DMS 273 (cell line): ENCODE measurements at regions not wholly inside any gene's neighbourhood (a gene's known extent, or its start where the extent isn't known, plus 50 kb on each side); places are given as distances from the start of the nearest gene placed in this dataset.
"Not testable (repeated sequence)": the region's sequence is repeated elsewhere in the genome, so short reads cannot be mapped to it uniquely, and the experiment has no call there.

Experiments used
- DNase-seq: peaks from one replicate; lab custom pipeline; 2025; ENCODE audit not compliant: unreplicated experiment; lab: John Stamatoyannopoulos, UW

GRCh38 chr3:182651461-182651860 lies 141.8 kb upstream of the ATP11B start:
- DNase-seq = no peak

GRCh38 chr3:182653065-182653464 lies 140.2 kb upstream of the ATP11B start:
- not testable (repeated sequence) for DNase-seq

GRCh38 chr3:182668541-182668940 lies 124.8 kb upstream of the ATP11B start:
- no peak for DNase-seq

- peak; percentile 9 for DNase-seq
Measured at GRCh38 chr3:182668974-182669373, 124.3 kb upstream of the ATP11B start.

- DNase-seq = peak; percentile 40
Measured at GRCh38 chr3:182671541-182671940, 121.8 kb upstream of the ATP11B start.

- peak; percentile 59 for DNase-seq
Measured at GRCh38 chr3:182671942-182672341, 121.4 kb upstream of the ATP11B start.

- DNase-seq = no peak
Measured at GRCh38 chr3:182673336-182673735, 120.0 kb upstream of the ATP11B start.

- peak; percentile 89 for DNase-seq
Measured at GRCh38 chr3:182682263-182683241, 110.8 kb upstream of the ATP11B start.

- DNase-seq = peak; percentile 93
Measured at GRCh38 chr3:182683453-182683852, 109.9 kb upstream of the ATP11B start.

GRCh38 chr3:182683858-182684257 lies 109.4 kb upstream of the ATP11B start:
- no peak for DNase-seq

GRCh38 chr3:182686033-182686886 lies 107.0 kb upstream of the ATP11B start:
- no peak for DNase-seq

- DNase-seq = no peak
Measured at GRCh38 chr3:182690172-182690571, 103.1 kb upstream of the ATP11B start.

- DNase-seq = no peak
Measured at GRCh38 chr3:182692021-182692420, 101.3 kb upstream of the ATP11B start.

GRCh38 chr3:182692695-182693094 lies 100.6 kb upstream of the ATP11B start:
- DNase-seq = no peak

GRCh38 chr3:182693723-182694122 lies 99.6 kb upstream of the ATP11B start:
- no peak for DNase-seq

- peak; percentile 16 for DNase-seq
Measured at GRCh38 chr3:182696916-182697315, 96.4 kb upstream of the ATP11B start.

- no peak for DNase-seq
Measured at GRCh38 chr3:182697345-182697919, 95.9 kb upstream of the ATP11B start.

- DNase-seq = no peak
Measured at GRCh38 chr3:182698078-182698477, 95.2 kb upstream of the ATP11B start.

GRCh38 chr3:182699550-182700170 lies 93.6 kb upstream of the ATP11B start:
- no peak for DNase-seq

- DNase-seq = no peak
Measured at GRCh38 chr3:182702216-182702615, 91.1 kb upstream of the ATP11B start.

- DNase-seq = no peak
Measured at GRCh38 chr3:182703233-182703632, 90.1 kb upstream of the ATP11B start.
